NCI-H526 treated with DMSO at 0.1 percent for 48 hours (cell line): ENCODE measurements at regions not wholly inside any gene's neighbourhood (a gene's known extent, or its start where the extent isn't known, plus 50 kb on each side); places are given as distances from the start of the nearest gene placed in this dataset.
"Not testable (repeated sequence)": the region's sequence is repeated elsewhere in the genome, so short reads cannot be mapped to it uniquely, and the experiment has no call there.

Source experiments
- DNase-seq: peaks from one replicate; lab custom pipeline; 2025; lab: John Stamatoyannopoulos, UW

- DNase-seq: no peak
Measured at GRCh38 chr12:111271674-111272418, 97.0 kb downstream of the PHETA1 start.

- no peak for DNase-seq
Measured at GRCh38 chr12:111270774-111271173, 98.1 kb downstream of the PHETA1 start.

GRCh38 chr12:111270239-111270638 is 98.7 kb downstream of the PHETA1 start:
- no peak for DNase-seq

GRCh38 chr12:111269718-111270117 is 99.2 kb downstream of the PHETA1 start:
- DNase-seq: no peak

- DNase-seq: no peak
Measured at GRCh38 chr12:111268738-111269572, 99.9 kb downstream of the PHETA1 start.

GRCh38 chr12:111267144-111267543 is 101.8 kb downstream of the PHETA1 start:
- no peak for DNase-seq

- DNase-seq: no peak
Measured at GRCh38 chr12:111261911-111262676, 106.8 kb downstream of the PHETA1 start.

GRCh38 chr12:111260732-111261131 is 108.2 kb downstream of the PHETA1 start:
- DNase-seq: no peak

GRCh38 chr12:111259231-111259630 is 109.7 kb downstream of the PHETA1 start:
- DNase-seq: no peak

- not testable (repeated sequence) for DNase-seq
Measured at GRCh38 chr12:111258081-111258480, 110.8 kb downstream of the PHETA1 start.

- no peak for DNase-seq
Measured at GRCh38 chr12:111257435-111257902, 111.4 kb downstream of the PHETA1 start.

- DNase-seq: no peak
Measured at GRCh38 chr12:111256629-111257434, 112.1 kb downstream of the PHETA1 start.

GRCh38 chr12:111255261-111255660 is 113.6 kb downstream of the PHETA1 start:
- no peak for DNase-seq

GRCh38 chr12:111254106-111254505 is 114.8 kb downstream of the PHETA1 start:
- DNase-seq: no peak

GRCh38 chr12:111253213-111253612 is 115.7 kb downstream of the PHETA1 start:
- DNase-seq: no peak

GRCh38 chr12:111251787-111252186 is 117.1 kb downstream of the PHETA1 start:
- no peak for DNase-seq

GRCh38 chr12:111251058-111251730 is 117.7 kb downstream of the PHETA1 start:
- DNase-seq: no peak

GRCh38 chr12:111250251-111250881 is 118.5 kb downstream of the PHETA1 start:
- no peak for DNase-seq

- no peak for DNase-seq
Measured at GRCh38 chr12:111249757-111250156, 119.1 kb downstream of the PHETA1 start.

GRCh38 chr12:111249018-111249370 is 119.9 kb downstream of the PHETA1 start:
- DNase-seq: no peak
